NOMO-1 treated with DMSO at 0.1 percent for 48 hours (cell line): ENCODE measurements at regions not wholly inside any gene's neighbourhood (a gene's known extent, or its start where the extent isn't known, plus 50 kb on each side); places are given as distances from the start of the nearest gene placed in this dataset.

Experiments
- DNase-seq: peaks from one replicate; lab custom pipeline; 2025; ENCODE audit not compliant: unreplicated experiment; lab: John Stamatoyannopoulos, UW

DNA sequence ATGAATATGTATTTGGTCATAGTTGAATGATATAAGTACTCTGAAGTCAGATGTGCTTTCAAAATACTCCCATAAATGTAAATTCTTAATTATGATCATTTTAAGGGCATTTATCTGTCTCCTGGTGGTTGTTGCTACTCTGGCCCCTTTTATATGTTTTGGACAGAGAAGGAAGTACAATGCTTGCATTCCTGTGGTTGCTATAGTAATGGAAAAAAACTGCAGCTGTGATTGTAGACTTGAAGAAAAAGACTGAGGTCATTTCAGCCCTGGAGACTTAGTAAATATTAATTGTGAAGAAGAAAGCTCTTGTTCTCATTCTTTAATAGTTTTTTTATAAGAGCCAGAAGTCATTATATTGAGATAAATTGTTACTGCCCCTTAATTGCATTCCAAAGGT, 70.2 kb upstream of the FERD3L start:
- DNase-seq: no peak

DNA sequence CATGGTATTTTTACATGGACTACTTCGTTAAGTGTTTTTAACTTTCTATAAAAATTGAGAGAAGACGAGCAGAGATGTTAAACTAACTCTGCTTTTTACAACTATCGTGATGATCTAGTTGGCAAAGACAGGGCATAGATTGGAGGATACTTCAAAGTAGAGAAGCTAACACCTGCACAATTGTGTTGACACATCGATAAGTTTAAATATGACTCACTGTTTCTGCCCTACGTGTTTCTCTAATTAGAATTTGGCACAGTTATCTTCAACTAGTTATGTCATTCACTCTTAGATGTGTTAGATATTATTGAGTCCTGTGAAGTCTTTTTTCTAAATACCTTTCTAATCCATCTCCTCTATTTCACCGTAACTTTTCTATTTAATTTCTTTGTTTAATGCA, 68.5 kb upstream of the FERD3L start:
- no peak for DNase-seq

DNA sequence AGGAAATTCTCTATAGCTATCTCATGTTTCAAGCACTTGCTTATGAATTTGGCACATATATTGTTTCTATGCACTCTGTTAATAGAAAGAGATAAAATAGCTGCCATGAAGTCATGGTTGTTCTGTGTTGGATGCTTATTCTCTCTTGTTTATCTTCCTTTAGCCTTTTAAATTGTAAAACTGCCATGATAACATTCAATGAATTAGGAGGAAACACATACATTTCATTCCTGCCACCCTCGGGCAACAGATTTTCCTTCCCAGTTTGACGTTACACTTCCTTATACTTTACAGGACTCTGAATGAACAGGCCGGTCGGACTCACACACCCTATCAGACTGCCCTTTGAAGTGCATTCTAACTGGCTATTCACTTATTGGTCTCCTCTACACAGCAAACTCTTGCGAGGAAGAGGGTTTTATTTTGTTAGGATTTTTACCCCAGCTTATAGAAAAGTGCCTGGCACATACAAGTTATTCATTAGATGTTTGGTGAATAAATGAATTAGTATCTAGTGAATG, 65.7 kb upstream of the FERD3L start:
- DNase-seq: no peak

DNA sequence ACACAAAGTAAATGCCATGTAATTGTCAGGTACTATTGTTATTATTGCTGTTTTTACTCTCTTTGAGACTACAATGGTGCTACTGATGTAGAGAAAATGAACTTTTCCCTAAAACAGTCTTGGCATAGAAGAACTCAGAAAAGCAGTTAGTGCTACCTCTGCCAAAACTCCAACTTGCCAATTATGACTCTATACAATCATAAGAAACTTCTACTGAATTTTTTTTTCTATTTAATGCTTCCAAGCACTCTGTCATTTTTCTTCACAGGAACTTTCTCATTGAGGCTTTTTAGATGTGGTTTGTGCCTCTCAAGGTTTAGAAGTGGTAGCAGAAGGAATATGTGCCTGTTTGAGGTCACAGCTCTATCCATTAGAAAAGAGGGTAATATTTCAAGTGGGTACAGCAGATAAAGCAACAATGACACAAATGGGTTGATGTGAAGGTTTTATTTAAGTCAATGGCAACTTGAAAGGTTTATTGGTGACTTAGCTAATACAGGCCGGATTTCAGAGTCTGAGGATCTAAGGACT, 64.0 kb upstream of the FERD3L start:
- DNase-seq: no peak

DNA sequence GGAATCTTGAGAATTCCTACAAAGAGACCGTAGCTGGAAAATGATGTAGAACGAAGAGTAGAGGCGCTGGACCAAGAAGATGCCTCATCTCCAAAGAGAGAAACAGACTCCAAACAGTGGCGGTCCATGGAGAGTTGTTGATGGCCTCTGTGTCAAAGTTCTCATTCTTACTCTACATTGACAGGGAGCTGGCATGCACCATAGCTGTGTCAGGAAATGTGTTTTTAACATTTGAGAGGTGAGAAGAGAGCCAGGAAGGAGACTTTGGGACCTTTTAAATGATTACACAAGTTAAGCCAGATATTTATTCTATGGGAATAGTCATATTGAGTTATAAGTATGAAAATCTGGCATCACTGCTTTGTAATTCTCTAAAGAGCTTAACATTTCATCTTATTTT, 61.5 kb upstream of the FERD3L start:
- DNase-seq: no peak

DNA sequence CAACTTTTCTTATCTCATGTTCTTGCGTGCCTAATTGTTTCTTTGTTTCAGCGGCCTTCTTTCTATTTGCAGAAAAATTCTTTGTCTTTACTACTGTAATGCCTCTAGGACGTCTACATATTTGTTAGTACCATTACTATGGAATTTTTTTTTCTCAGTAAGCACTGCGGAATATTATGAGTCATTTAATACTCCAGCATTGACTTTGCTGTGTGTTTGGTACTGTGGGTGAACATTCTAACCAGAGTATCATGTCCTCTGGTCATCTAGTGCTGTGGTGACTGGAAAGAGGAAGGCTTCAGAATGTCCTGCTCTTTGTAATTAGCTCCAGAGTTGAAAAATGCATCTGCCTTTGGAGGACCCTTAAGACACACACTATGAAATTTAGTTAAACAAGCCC, 58.5 kb upstream of the FERD3L start:
- no peak for DNase-seq

DNA sequence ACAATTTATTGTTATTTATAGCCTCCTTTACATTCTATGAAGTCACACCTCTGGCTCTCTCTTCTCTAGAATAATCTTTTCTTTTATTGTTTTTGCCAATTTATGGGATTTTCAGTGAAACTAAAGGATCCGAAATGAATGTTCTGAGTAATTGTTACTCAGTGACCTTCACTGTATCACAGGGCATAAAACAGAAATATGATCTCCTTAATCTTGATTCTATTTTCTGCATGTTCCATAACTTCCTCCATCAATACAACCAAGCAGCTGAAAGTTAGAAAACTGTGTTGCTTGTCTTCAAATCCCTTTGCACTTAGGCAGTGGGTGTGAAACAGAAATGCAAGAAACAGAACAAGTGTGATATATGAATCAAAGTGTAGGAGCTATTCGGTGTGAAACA, 57.4 kb upstream of the FERD3L start:
- no peak for DNase-seq
